AG04450 (cell line): ENCODE measurements at regions not wholly inside any gene's neighbourhood (a gene's known extent, or its start where the extent isn't known, plus 50 kb on each side); places are given as distances from the start of the nearest gene placed in this dataset.

Source experiments
- CTCF ChIA-PET: fragments of 300-600, 350-600 bp; formaldehyde crosslinking; extraction: SDS; loops from one replicate; lab custom pipeline; 2022; ENCODE audit warnings: antibody characterized with exemption, inconsistent platforms; lab: Charles Lee
- POLR2A ChIA-PET: fragments of 350-600 bp; formaldehyde crosslinking; extraction: SDS; loops from one replicate; lab custom pipeline; 2021; ENCODE audit warnings: antibody characterized with exemption, inconsistent platforms; lab: Yijun Ruan, JAX
- DNase-seq: peaks from one replicate; pipeline ENCODE4 v3.0.0-alpha.2; 2011; ENCODE audit warnings: low read depth, low spot score
- H3K27ac ChIP-seq: one replicate; pipeline ENCODE4 v1.5.1; 2012; ENCODE audit warnings: low read depth, low read length, control low read depth
- H3K27me3 ChIP-seq: one replicate; pipeline ENCODE4 v1.6.0; 2012; ENCODE audit warnings: low read length; ENCODE audit not compliant: control insufficient read depth, insufficient read depth
- H3K4me3 ChIP-seq: 2 replicates; pipeline ENCODE4 v1.5.1; 2011; ENCODE audit warnings: mild to moderate bottlenecking, low read depth, low read length, control low read depth
- H3K9me3 ChIP-seq: 2 replicates; pipeline ENCODE4 v1.5.1; 2012; ENCODE audit warnings: low read length; ENCODE audit not compliant: control insufficient read depth, insufficient read depth
- CTCF ChIP-seq: IDR thresholded peaks from 2 replicates; pipeline ENCODE4 v1.5.1; 2011; ENCODE audit warnings: low read depth, low read length, control low read depth, inconsistent platforms

- Histone ChIP-seq H3K27ac (no peak overlapping the region), H3K9me3 (no peaks in the 10 kb centered on the region), H3K27me3 (no peaks in the 10 kb centered on the region), H3K4me3 (no peak overlapping the region)
- DNase-seq: no peak
- ChIA-PET POLR2A (no interaction called here), CTCF (interaction anchor here (0.5 kb wide), 1 partner anchor 25 kb away, joined by 3 read pairs; no protein-coding TSS in a partner anchor)
- no peak for TF ChIP-seq CTCF
These were observed 215.0 kb upstream of the ZFHX3 start for GRCh38 chr16:73262931-73263330.

DNA sequence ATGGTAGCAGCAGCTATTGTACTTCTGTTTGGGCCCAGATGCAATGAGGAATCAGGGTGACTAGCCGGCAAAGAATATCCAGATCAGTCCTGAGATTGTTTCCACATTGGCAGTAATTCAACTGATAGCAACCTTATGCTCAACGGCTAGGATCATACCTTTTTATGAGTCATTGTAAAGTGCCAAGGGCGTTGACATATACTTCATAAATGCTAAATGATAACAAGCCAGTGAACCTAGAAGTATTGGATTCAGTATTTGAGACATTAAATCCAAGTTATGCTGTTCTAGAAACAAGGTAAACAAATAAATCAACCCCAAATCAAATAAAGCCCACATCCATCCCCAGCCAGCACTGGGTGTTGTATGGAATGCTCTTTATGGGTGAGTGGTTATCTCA is 207.1 kb upstream of the ZFHX3 start:
- peaks cover 3% of the 10 kb centered on the region for H3K27me3 ChIP-seq
- no peak for DNase-seq
- H3K27ac ChIP-seq: no peak overlapping the region
- ChIA-PET POLR2A (no interaction called here), CTCF (interaction anchor here (1.2 kb wide), 1 partner anchor 423 kb away, joined by 3 read pairs; no protein-coding TSS in a partner anchor)
- no peaks in the 10 kb centered on the region for H3K9me3 ChIP-seq
- TF ChIP-seq CTCF: no peak
- no peak overlapping the region for H3K4me3 ChIP-seq

DNA sequence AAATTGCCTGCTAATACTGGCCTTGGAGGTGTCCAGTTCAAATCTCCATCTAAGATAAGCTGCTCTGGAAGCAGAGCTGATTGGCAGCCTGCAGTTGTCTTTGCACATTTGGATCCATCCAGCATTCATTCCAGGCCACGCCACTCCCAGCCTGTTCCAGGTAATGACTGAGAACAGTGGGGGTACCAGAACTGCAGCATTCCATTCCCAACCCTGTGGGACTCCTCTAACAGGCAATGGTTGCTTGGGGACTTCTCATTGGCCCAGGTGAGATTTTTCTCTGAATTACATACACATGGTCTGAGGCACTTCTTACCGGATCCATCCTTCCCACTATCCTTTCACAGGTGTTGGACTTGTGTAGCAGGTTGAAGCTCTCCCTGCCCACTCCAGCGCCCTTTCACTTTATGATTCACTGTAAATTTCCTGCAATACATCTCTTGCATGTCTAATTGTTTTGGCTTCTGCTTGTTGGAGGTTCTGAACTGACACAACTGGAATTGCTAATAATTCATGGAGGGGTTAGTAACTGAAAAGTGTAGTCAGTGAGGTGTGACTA is 206.1 kb upstream of the ZFHX3 start:
- CTCF ChIA-PET: interaction anchor here (0.5 kb wide), 1 partner anchor 470 kb away, joined by 7 read pairs; no protein-coding TSS in a partner anchor

GRCh38 chr16:73252446-73252845 is 204.5 kb upstream of the ZFHX3 start:
- Histone ChIP-seq H3K27ac (no peak overlapping the region), H3K27me3 (peaks cover 3% of the 10 kb centered on the region), H3K9me3 (no peaks in the 10 kb centered on the region), H3K4me3 (no peak overlapping the region)
- no peak for TF ChIP-seq CTCF
- no peak for DNase-seq
- ChIA-PET CTCF (no interaction called here), POLR2A (no interaction called here)

More for the DNA sequence above, 206.1 kb upstream of the ZFHX3 start:
- DNase-seq: no peak
- Histone ChIP-seq H3K4me3 (no peak overlapping the region), H3K27me3 (peaks cover 3% of the 10 kb centered on the region), H3K27ac (no peak overlapping the region), H3K9me3 (no peaks in the 10 kb centered on the region)
- POLR2A ChIA-PET: no interaction called here
- no peak for TF ChIP-seq CTCF

DNA sequence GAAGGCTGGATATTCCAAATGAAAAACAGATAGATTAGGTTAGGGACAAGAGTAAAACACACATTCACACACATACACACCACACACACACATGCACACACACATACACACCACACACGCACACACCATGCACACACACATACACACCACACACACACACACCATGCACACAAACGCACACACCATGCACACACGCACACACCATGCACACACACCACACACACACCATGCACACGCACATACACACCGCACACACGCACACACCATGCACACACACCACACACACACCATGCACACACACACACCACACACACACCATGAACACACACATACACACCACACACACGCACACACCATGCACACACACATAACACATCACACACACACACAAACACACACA is 203.7 kb upstream of the ZFHX3 start:
- peaks cover 3% of the 10 kb centered on the region for H3K27me3 ChIP-seq
- H3K27ac ChIP-seq: no peak overlapping the region
- H3K4me3 ChIP-seq: no peak overlapping the region
- POLR2A ChIA-PET: no interaction called here
- no peak for TF ChIP-seq CTCF
- H3K9me3 ChIP-seq: no peaks in the 10 kb centered on the region
- CTCF ChIA-PET: no interaction called here
- DNase-seq: no peak
